Gastrocnemius medialis (tissue), 4 donors: ENCODE measurements at regions not wholly inside any gene's neighbourhood (a gene's known extent, or its start where the extent isn't known, plus 50 kb on each side); places are given as distances from the start of the nearest gene placed in this dataset.

Experiments
- ATAC-seq, 2 donors: fragments of 150-250 bp; one replicate each; pipeline ENCODE4 v1.9.1; 2016
- DNase-seq, 2 donors: peaks; one replicate each; pipeline ENCODE4 v3.0.0-alpha.2; 2019
- H3K27ac ChIP-seq, 4 donors: fragments of 200-600 bp; sonication (generic); 1 replicate in 1 of 4; 2 replicates in 3 of 4; pipeline ENCODE4 v1.5.1; 2016 to 2018; ENCODE audit warnings: mild to moderate bottlenecking in 2 of 4, moderate library complexity in 1 of 4
- H3K27me3 ChIP-seq, 3 donors: fragments of 200-600 bp; sonication (generic) in 2 of 3; 1 replicate in 1 of 3; 2 replicates in 2 of 3; pipeline versions ENCODE4 v1.5.1 to v1.6.0; 2016 to 2019; ENCODE audit warnings: mild to moderate bottlenecking in 1 of 3, moderate library complexity in 1 of 3
- H3K36me3 ChIP-seq, 2 donors: fragments of 200-600 bp; sonication (generic) in 1 of 2; one replicate each; pipeline ENCODE4 v1.5.1; 2017 to 2018
- H3K4me1 ChIP-seq, 2 donors: fragments of 200-600 bp; sonication (generic) in 1 of 2; one replicate each; pipeline ENCODE4 v1.5.1; 2016 to 2017; ENCODE audit warnings: mild to moderate bottlenecking in 2 of 2
- H3K4me3 ChIP-seq, 4 donors: fragments of 200-600 bp; sonication (generic) in 3 of 4; 1 replicate in 1 of 4; 2 replicates in 3 of 4; pipeline ENCODE4 v1.5.1; 2016 to 2019; ENCODE audit warnings: mild to moderate bottlenecking in 2 of 4
- H3K9me3 ChIP-seq, 3 donors: fragments of 200-600 bp; sonication (generic) in 2 of 3; 1 replicate in 1 of 3; 2 replicates in 2 of 3; pipeline ENCODE4 v1.5.1; 2016 to 2019
- POLR2A ChIP-seq, 2 donors: fragments of 450-650 bp; IDR thresholded peaks; one replicate each; pipeline ENCODE4 v1.6.1; 2017; ENCODE audit warnings: antibody characterized with exemption in 2 of 2, mild to moderate bottlenecking in 2 of 2, moderate library complexity in 2 of 2
- in situ Hi-C, 4 donors: fragments of 200-750 bp; cut with MboI; loops; one replicate each; pipeline versions ENCODE4 v1.15.0 to v1.8.0; 2017; ENCODE audit warnings: low sequenced_read_pairs in 4 of 4
- intact Hi-C: fragments of 100-400 bp; cut with DNase I; formaldehyde crosslinking; loops from one replicate; pipeline ENCODE4 v1.15.1; 2023; ENCODE audit warnings: low total_unique reads
- TF ChIP-seq, protein P1 (sequence below), 5 experiments: fragments of 450-650 bp in 3 of 5; fragments of 200-600 bp in 2 of 5; sonication (generic) in 2 of 5; IDR thresholded peaks in 4 of 5; conservative IDR thresholded peaks in 1 of 5; 1 replicate in 4 of 5; 2 replicates in 1 of 5; pipeline ENCODE4 v1.5.1; 2016 to 2019; ENCODE audit warnings: antibody characterized with exemption in 5 of 5, mild to moderate bottlenecking in 3 of 5, moderate library complexity in 3 of 5

DNA sequence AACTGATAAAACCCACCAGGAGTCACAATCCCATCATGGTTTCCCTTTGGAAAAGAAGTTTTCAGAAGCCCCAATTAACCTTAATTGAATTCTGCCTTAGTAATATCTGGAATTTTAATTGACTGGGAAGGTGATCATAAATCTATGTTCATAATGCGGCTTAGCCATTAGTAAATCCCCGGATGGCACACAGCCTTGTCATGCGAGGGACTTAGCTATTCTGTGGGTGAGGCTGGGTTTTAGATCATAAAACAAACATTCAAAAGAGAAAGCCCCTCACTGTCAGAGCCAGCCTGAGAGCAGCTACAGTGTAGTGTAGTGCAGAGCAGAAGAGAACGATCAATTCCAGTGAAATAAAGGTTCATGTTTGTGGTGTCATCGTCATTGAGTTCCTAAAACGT is 124.0 kb upstream of the NOCT start:
- Histone ChIP-seq H3K4me3 (no peak overlapping the region), H3K36me3 (no peaks in the 10 kb centered on the region), H3K27ac (peak overlapping the region in 2 of 4 donors; percentile 19 to 27), H3K27me3 (no peaks in the 10 kb centered on the region), H3K9me3 (no peaks in the 10 kb centered on the region), H3K4me1 (peaks cover 12 to 21% of the 10 kb centered on the region in 2 donors)
- in situ Hi-C loops (no loop called here), intact Hi-C loops (loop anchor here (10.0 kb wide), 1 partner anchor 123 kb away; the partner anchor contains the start of gene NOCT)
- ATAC-seq (peak; percentile 17 to 37), DNase-seq (no peak)
- TF ChIP-seq, protein P1, sequence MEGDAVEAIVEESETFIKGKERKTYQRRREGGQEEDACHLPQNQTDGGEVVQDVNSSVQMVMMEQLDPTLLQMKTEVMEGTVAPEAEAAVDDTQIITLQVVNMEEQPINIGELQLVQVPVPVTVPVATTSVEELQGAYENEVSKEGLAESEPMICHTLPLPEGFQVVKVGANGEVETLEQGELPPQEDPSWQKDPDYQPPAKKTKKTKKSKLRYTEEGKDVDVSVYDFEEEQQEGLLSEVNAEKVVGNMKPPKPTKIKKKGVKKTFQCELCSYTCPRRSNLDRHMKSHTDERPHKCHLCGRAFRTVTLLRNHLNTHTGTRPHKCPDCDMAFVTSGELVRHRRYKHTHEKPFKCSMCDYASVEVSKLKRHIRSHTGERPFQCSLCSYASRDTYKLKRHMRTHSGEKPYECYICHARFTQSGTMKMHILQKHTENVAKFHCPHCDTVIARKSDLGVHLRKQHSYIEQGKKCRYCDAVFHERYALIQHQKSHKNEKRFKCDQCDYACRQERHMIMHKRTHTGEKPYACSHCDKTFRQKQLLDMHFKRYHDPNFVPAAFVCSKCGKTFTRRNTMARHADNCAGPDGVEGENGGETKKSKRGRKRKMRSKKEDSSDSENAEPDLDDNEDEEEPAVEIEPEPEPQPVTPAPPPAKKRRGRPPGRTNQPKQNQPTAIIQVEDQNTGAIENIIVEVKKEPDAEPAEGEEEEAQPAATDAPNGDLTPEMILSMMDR (IDR thresholded peaks at IDR 0.05 in 4 of 5, conservative IDR thresholded peaks at IDR 0.05 in 1 of 5) = no peak
- TF ChIP-seq POLR2A (IDR thresholded peaks at IDR 0.05) = no peak

DNA sequence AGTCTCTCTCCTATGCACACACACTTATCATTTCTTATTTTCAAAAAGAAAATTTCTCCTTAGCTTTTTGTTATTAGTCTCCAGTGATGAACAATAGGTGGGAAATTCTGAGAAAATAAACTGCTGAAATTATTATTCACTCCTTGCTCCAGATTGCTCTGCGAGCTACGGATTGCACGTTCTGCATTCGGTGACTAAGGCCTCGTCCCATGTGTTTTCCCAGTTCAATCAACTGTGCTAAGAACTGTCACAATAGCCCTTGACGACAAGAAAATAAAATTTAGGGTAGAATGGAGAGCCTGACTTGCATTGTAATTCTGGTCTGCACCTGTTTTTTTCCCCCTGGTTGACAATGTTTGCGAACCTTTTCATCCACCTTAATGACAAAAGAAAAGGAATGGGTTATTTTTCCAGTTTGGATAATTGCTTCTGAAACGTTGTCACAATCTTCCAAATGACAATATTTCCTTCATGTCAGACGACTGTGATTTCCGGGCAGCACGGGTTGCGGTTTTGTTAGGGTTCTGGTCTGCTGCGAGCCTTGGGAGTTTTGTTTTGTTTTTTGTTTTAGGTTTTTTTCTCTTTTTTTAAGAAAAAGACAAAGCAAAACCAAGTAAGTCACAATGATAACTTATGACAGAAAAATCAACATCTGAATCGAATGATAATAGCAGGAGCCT is 124.5 kb upstream of the NOCT start:
- ATAC-seq (no peak), DNase-seq (no peak)
- no peaks in the 10 kb centered on the region for H3K27me3 ChIP-seq
- no peak for TF ChIP-seq POLR2A (IDR thresholded peaks at IDR 0.05)
- TF ChIP-seq, protein P1 (IDR thresholded peaks at IDR 0.05 in 4 of 5, conservative IDR thresholded peaks at IDR 0.05 in 1 of 5) = no peak
- H3K36me3 ChIP-seq = no peaks in the 10 kb centered on the region
- no peak overlapping the region for H3K4me3 ChIP-seq
- H3K27ac ChIP-seq = no peak overlapping the region
- H3K4me1 ChIP-seq = peaks cover 12 to 21% of the 10 kb centered on the region in 2 donors
- intact Hi-C loops (loop anchor here (10.0 kb wide), 1 partner anchor 124 kb away; the partner anchor contains the start of gene NOCT), in situ Hi-C loops (no loop called here)
- H3K9me3 ChIP-seq = no peaks in the 10 kb centered on the region

DNA sequence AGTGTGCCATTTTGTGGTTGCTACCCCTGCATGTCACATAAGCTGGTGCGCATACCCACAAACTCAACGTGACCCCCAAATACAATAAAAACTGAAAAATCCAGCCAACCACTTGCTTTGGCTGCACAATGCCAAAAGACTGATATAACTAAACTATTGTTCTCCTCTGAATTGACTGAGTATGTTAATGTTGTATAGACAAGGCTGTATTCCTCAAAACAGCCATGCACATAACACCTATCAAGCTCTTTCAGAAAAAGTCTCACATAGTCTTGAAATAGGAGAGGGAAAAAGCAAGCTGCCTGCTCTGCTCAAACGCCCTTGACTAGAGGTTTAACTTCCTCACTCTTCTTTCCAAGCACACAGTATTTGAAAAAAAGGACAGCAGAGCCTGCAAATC is 126.4 kb upstream of the NOCT start:
- Histone ChIP-seq H3K4me1 (peaks cover 12 to 21% of the 10 kb centered on the region in 2 donors), H3K27me3 (no peaks in the 10 kb centered on the region), H3K27ac (no peak overlapping the region), H3K9me3 (no peaks in the 10 kb centered on the region), H3K36me3 (no peaks in the 10 kb centered on the region), H3K4me3 (no peak overlapping the region)
- ATAC-seq (no peak), DNase-seq (no peak)
- in situ Hi-C loops = no loop called here
- intact Hi-C loops = no loop called here
- TF ChIP-seq POLR2A (IDR thresholded peaks at IDR 0.05) = no peak
- TF ChIP-seq, protein P1 (IDR thresholded peaks at IDR 0.05 in 4 of 5, conservative IDR thresholded peaks at IDR 0.05 in 1 of 5) = no peak

DNA sequence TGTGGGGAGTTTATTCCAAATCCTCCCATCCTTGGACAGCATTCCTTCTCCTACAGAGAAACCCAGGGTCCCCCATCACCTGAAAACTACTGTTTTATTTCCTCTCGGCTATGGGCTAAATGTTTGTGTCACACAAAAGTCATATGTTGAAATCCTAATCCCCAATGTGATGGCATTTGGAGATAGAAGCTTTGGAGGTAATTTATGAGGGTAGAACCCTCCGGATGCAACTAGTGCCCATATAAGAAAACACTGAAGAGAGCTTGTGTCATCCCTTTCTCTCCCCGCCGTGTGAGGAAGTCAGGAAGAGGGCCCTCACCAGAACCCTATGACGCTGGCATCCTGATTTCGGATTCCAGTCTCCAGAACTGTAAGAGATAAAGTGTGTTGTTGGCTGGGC is 127.8 kb upstream of the NOCT start:
- no peaks in the 10 kb centered on the region for H3K27me3 ChIP-seq
- ATAC-seq (no peak), DNase-seq (no peak)
- no peaks in the 10 kb centered on the region for H3K9me3 ChIP-seq
- no peak for TF ChIP-seq POLR2A (IDR thresholded peaks at IDR 0.05)
- TF ChIP-seq, protein P1 (IDR thresholded peaks at IDR 0.05 in 4 of 5, conservative IDR thresholded peaks at IDR 0.05 in 1 of 5) = no peak
- H3K4me3 ChIP-seq = no peak overlapping the region
- no peak overlapping the region for H3K27ac ChIP-seq
- in situ Hi-C loops (no loop called here), intact Hi-C loops (no loop called here)
- H3K4me1 ChIP-seq = peaks cover 12 to 21% of the 10 kb centered on the region in 2 donors
- H3K36me3 ChIP-seq = no peaks in the 10 kb centered on the region
